Endodermal cell (in vitro differentiated cells): ENCODE measurements at regions not wholly inside any gene's neighbourhood (a gene's known extent, or its start where the extent isn't known, plus 50 kb on each side); places are given as distances from the start of the nearest gene placed in this dataset.

ENCODE experiments used
- DNase-seq: peaks from one replicate; pipeline ENCODE4 v3.0.0-alpha.2; 2017
- H3K27ac ChIP-seq: 2 replicates; pipeline ENCODE4 v1.5.1; 2013; ENCODE audit warnings: mild to moderate bottlenecking, low read depth, low read length, moderate library complexity
- H3K27me3 ChIP-seq: 2 replicates; pipeline ENCODE4 v1.6.1; 2013; ENCODE audit warnings: mild to moderate bottlenecking, low read length, moderate library complexity; ENCODE audit not compliant: insufficient read depth, control insufficient read depth, poor library complexity, severe bottlenecking
- H3K36me3 ChIP-seq: 2 replicates; pipeline ENCODE4 v1.7.0; 2013; ENCODE audit warnings: mild to moderate bottlenecking, low read length, moderate library complexity; ENCODE audit not compliant: control insufficient read depth, insufficient read depth
- H3K4me1 ChIP-seq: one replicate; pipeline ENCODE4 v1.7.0; 2013; ENCODE audit warnings: low read length; ENCODE audit not compliant: control insufficient read depth, insufficient read depth
- H3K4me3 ChIP-seq: 2 replicates; pipeline ENCODE4 v1.5.1; 2013; ENCODE audit warnings: mild to moderate bottlenecking, low read length, moderate library complexity
- H3K9ac ChIP-seq: 2 replicates; pipeline ENCODE4 v1.6.1; 2013; ENCODE audit warnings: mild to moderate bottlenecking, low read length, moderate library complexity; ENCODE audit not compliant: poor library complexity, severe bottlenecking; ENCODE audit errors: extremely low read depth
- H3K9me3 ChIP-seq: 2 replicates; pipeline ENCODE4 v1.6.1; 2013; ENCODE audit warnings: mild to moderate bottlenecking, low read length, moderate library complexity; ENCODE audit not compliant: control insufficient read depth
- H3K27ac Mint-ChIP-seq: 2 replicates; pipeline ENCODE4 v1.8.0; 2020; ENCODE audit warnings: mixed read lengths
- H3K27me3 Mint-ChIP-seq: 2 replicates; pipeline ENCODE4 v1.8.0; 2021; ENCODE audit warnings: mild to moderate bottlenecking, mixed read lengths; ENCODE audit not compliant: insufficient read depth
- H3K36me3 Mint-ChIP-seq: 2 replicates; pipeline ENCODE4 v1.8.0; 2020; ENCODE audit warnings: low read depth, mixed read lengths
- H3K4me1 Mint-ChIP-seq: 2 replicates; pipeline ENCODE4 v1.8.0; 2020; ENCODE audit warnings: mixed read lengths
- H3K4me3 Mint-ChIP-seq: 2 replicates; pipeline ENCODE4 v1.8.0; 2020; ENCODE audit warnings: mild to moderate bottlenecking, moderate library complexity, mixed read lengths
- H3K9me3 Mint-ChIP-seq: 2 replicates; pipeline ENCODE4 v1.8.0; 2020; ENCODE audit warnings: mild to moderate bottlenecking, mixed read lengths
- CTCF ChIP-seq: fragments of 200-600 bp; sonication (generic); conservative IDR thresholded peaks from 2 replicates; pipeline ENCODE4 v1.5.0; 2021; ENCODE audit warnings: antibody characterized with exemption, mild to moderate bottlenecking
- WGBS, 2 experiments: methylation state at CpG; one replicate each; pipeline versions ENCODE4 v1.1.5 to v1.1.7; 2013; ENCODE audit warnings: missing lambda C conversion rate in 2 of 2, mixed read lengths in 1 of 2; ENCODE audit not compliant: insufficient coverage in 1 of 2, insufficient read length in 1 of 2; 5-methylcytosine and 5-hydroxymethylcytosine counted together

DNA sequence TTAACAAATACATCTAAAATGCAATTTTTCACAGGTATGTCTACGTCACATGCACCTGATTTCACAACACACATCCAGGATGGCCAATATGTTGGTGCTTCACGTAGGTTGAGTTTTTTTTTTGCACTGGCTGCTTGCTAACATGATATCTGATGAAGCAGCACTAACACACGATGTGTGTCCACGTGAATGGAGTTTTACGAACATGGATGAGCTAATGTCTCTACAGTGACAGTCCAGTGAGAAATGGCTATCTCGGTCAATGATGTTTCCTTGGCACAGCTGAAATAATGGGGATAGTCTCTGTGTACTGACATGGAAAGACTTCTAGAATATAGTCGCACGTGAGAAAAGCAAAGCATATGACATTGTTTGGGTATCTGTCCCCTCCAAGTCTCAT is 563.9 kb upstream of the ADARB2 start:
- Mint-ChIP-seq H3K27me3 (no peaks in the 10 kb centered on the region), H3K36me3 (no peaks in the 10 kb centered on the region), H3K9me3 (no peaks in the 10 kb centered on the region), H3K4me3 (no peak overlapping the region), H3K4me1 (no peaks in the 10 kb centered on the region), H3K27ac (no peak overlapping the region)
- Histone ChIP-seq H3K9ac (no peak overlapping the region), H3K4me1 (no peaks in the 10 kb centered on the region), H3K27ac (no peak overlapping the region), H3K36me3 (no peaks in the 10 kb centered on the region), H3K27me3 (no peaks in the 10 kb centered on the region), H3K9me3 (no peaks in the 10 kb centered on the region), H3K4me3 (no peak overlapping the region)
- no peak for DNase-seq
- no peak for TF ChIP-seq CTCF
- 94 to 96% methylated on average over 8 of the region's 8 CpGs for WGBS, 2 experiments

DNA sequence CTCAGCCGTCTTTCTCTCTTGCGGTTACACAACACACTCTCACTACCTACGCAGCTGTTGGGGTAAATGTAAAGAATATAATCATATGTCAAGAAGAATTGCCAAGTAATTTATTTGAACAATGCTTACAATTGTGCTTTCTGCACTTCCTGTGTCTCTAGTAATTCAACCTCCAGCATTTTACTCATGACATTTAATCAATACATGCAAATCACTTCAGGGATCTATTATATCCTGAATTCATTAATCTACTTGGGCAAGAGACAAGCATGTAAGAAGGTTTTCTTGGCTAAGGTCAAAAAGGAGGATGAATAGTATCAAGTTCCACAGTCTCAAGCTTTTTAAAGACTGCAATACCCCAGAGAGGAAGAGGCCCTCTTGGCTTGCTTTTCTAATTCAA is 562.9 kb upstream of the ADARB2 start:
- Histone ChIP-seq H3K4me1 (no peaks in the 10 kb centered on the region), H3K9ac (no peak overlapping the region), H3K4me3 (no peak overlapping the region), H3K9me3 (no peaks in the 10 kb centered on the region), H3K27ac (no peak overlapping the region), H3K36me3 (no peaks in the 10 kb centered on the region), H3K27me3 (no peaks in the 10 kb centered on the region)
- H3K36me3 Mint-ChIP-seq = no peaks in the 10 kb centered on the region
- no peak overlapping the region for H3K27ac Mint-ChIP-seq
- WGBS, 2 experiments = no CpG with 5 or more reads among the region's 3 CpGs
- no peak for TF ChIP-seq CTCF
- DNase-seq = no peak
- no peaks in the 10 kb centered on the region for H3K9me3 Mint-ChIP-seq
- no peaks in the 10 kb centered on the region for H3K4me1 Mint-ChIP-seq
- H3K4me3 Mint-ChIP-seq = no peak overlapping the region
- H3K27me3 Mint-ChIP-seq = no peaks in the 10 kb centered on the region

DNA sequence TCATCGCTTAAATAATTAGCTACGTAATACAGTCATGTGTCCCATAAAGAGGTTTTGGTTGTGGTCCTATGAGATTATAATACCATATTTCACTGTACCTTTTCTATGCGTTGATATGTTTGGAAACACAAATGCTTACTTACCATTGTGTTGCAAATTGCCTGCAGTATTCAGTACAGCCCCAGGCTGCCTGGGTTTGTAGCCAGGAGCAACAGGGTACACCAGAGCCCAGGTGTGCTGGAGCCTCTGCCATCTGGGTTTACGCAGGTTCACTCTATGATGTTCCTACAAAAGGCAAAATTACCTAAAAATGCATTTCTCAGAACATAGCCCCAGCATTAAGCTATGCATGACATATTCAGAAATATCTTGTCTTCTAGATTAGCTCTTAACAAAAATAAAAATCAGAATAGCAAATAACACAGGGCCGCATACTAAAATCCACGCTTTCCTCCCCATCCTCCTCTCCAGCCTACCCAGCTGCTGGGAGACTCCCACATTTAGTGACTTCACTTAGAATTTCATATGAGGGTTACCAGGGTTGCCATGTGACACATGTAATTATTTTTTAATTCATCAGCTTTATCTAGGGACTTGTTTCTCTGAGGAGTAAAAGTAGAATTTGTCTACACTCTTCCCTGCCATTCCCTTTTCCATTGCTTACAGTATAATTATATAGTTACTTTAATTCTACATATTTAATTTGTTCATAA is 559.0 kb upstream of the ADARB2 start:
- no peak overlapping the region for H3K27ac ChIP-seq

More for the DNA sequence above, 559.0 kb upstream of the ADARB2 start:
- Histone ChIP-seq H3K9ac (no peak overlapping the region), H3K4me3 (no peak overlapping the region), H3K4me1 (no peaks in the 10 kb centered on the region), H3K36me3 (no peaks in the 10 kb centered on the region), H3K27me3 (no peaks in the 10 kb centered on the region), H3K9me3 (no peaks in the 10 kb centered on the region)
- H3K4me3 Mint-ChIP-seq = no peak overlapping the region
- no peaks in the 10 kb centered on the region for H3K36me3 Mint-ChIP-seq
- no peak for DNase-seq
- H3K4me1 Mint-ChIP-seq = no peaks in the 10 kb centered on the region
- WGBS, 2 experiments = 91 to 93% methylated on average over 3 to 6 of the region's 6 CpGs
- no peaks in the 10 kb centered on the region for H3K9me3 Mint-ChIP-seq
- no peak overlapping the region for H3K27ac Mint-ChIP-seq
- no peaks in the 10 kb centered on the region for H3K27me3 Mint-ChIP-seq
- no peak for TF ChIP-seq CTCF
